Smooth muscle cell (in vitro differentiated cells): ENCODE measurements at regions not wholly inside any gene's neighbourhood (a gene's known extent, or its start where the extent isn't known, plus 50 kb on each side); places are given as distances from the start of the nearest gene placed in this dataset.

Source experiments
- DNase-seq: peaks from one replicate; lab custom pipeline; 2025; ENCODE audit not compliant: unreplicated experiment; lab: John Stamatoyannopoulos, UW
- H2AFZ ChIP-seq: fragments of 200-600 bp; sonication (generic); 2 replicates; pipeline ENCODE4 v1.6.0; 2016; ENCODE audit warnings: antibody characterized with exemption, low read depth, mild to moderate bottlenecking
- H3F3A ChIP-seq: fragments of 200-600 bp; sonication (generic); 2 replicates; pipeline ENCODE4 v1.6.0; 2017; ENCODE audit warnings: antibody characterized with exemption, low read depth
- H3K27ac ChIP-seq: fragments of 200-600 bp; sonication (generic); 2 replicates; pipeline ENCODE4 v1.5.1; 2016; ENCODE audit warnings: low read depth, mild to moderate bottlenecking
- H3K27me3 ChIP-seq: fragments of 200-600 bp; sonication (generic); 2 replicates; pipeline ENCODE4 v1.6.1; 2016; ENCODE audit warnings: low read depth, mild to moderate bottlenecking
- H3K36me3 ChIP-seq: fragments of 200-600 bp; sonication (generic); 2 replicates; pipeline ENCODE4 v1.5.1; 2016; ENCODE audit warnings: low read depth
- H3K4me1 ChIP-seq: fragments of 200-600 bp; sonication (generic); 2 replicates; pipeline ENCODE4 v1.5.1; 2016; ENCODE audit warnings: low read depth
- H3K4me2 ChIP-seq: fragments of 200-600 bp; sonication (generic); 2 replicates; pipeline ENCODE4 v1.6.0; 2016; ENCODE audit warnings: mild to moderate bottlenecking
- H3K4me3 ChIP-seq: fragments of 200-600 bp; sonication (generic); 2 replicates; pipeline ENCODE4 v1.5.1; 2016; ENCODE audit warnings: mild to moderate bottlenecking
- H3K79me2 ChIP-seq: fragments of 200-600 bp; sonication (generic); 2 replicates; pipeline ENCODE4 v1.6.0; 2016; ENCODE audit warnings: low read depth, mild to moderate bottlenecking
- H3K9ac ChIP-seq: fragments of 200-600 bp; sonication (generic); 2 replicates; pipeline ENCODE4 v1.6.0; 2016; ENCODE audit warnings: low read depth
- H3K9me3 ChIP-seq: fragments of 200-600 bp; sonication (generic); replicated peaks from 2 replicates; pipeline ENCODE4 v1.5.1; 2016; ENCODE audit warnings: low read depth
- H4K20me1 ChIP-seq: fragments of 200-600 bp; sonication (generic); 2 replicates; pipeline ENCODE4 v1.6.0; 2016; ENCODE audit warnings: low read depth
- WGBS: methylation state at CpG from one replicate; pipeline ENCODE4 v1.1.7; 2016; ENCODE audit warnings: low lambda C conversion rate; 5-methylcytosine and 5-hydroxymethylcytosine counted together
- TF ChIP-seq, protein P1 (sequence below): fragments of 200-600 bp; sonication (generic); IDR thresholded peaks from 2 replicates; pipeline ENCODE4 v1.5.1; 2017; ENCODE audit warnings: borderline replicate concordance, mild to moderate bottlenecking, antibody characterized with exemption; ENCODE audit not compliant: insufficient read depth, poor library complexity, severe bottlenecking

DNA sequence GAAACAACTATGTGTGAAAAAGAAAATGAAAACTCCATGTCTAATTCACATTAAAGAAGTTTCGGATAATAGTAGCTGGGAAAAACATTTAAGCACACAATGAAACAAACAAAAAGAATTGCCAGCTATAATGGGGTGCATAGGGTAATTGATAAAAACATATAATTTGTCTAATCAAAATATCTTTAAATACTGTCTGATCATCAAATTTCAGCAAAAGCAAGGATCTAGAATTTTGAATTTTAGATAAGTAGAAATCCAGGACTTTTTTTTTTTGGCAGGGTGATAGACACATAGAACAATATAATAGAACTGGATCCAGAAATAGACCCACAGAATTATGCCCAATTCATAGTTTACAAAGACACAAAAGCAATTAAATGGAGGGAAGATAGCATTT, 585.0 kb downstream of the TAF11L14 start:
- Histone ChIP-seq H3K27me3 (no peaks in the 10 kb centered on the region), H3K36me3 (no peaks in the 10 kb centered on the region), H3F3A (no peaks in the 10 kb centered on the region), H3K9me3 (no peaks in the 10 kb centered on the region), H3K79me2 (no peaks in the 10 kb centered on the region), H3K4me1 (no peaks in the 10 kb centered on the region), H4K20me1 (no peaks in the 10 kb centered on the region), H3K4me2 (no peak overlapping the region), H3K4me3 (no peak overlapping the region), H3K9ac (no peak overlapping the region), H2AFZ (no peak overlapping the region), H3K27ac (no peak overlapping the region)
- no peak for DNase-seq
- TF ChIP-seq, protein P1, sequence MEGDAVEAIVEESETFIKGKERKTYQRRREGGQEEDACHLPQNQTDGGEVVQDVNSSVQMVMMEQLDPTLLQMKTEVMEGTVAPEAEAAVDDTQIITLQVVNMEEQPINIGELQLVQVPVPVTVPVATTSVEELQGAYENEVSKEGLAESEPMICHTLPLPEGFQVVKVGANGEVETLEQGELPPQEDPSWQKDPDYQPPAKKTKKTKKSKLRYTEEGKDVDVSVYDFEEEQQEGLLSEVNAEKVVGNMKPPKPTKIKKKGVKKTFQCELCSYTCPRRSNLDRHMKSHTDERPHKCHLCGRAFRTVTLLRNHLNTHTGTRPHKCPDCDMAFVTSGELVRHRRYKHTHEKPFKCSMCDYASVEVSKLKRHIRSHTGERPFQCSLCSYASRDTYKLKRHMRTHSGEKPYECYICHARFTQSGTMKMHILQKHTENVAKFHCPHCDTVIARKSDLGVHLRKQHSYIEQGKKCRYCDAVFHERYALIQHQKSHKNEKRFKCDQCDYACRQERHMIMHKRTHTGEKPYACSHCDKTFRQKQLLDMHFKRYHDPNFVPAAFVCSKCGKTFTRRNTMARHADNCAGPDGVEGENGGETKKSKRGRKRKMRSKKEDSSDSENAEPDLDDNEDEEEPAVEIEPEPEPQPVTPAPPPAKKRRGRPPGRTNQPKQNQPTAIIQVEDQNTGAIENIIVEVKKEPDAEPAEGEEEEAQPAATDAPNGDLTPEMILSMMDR, result no peak
- WGBS, result 95% methylated on average over 1 of the region's 1 CpG

DNA sequence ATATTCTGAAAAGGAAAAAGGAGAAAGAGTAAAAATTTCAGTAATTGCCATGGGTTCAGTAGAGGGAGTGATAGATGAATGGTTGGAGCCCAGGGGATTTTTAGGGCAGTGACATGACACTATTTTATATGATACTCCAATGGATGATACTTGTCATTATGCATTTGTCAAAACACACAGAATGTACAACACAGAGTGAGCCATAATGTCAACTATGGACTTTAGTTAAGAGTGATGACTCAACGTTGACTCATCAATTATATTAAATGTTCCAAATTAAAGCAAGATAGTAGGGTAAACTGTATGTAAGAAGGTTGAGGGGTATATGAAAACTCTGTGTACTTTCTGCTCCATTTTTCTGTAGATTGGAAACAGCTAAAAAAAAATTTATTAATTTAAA, 586.4 kb downstream of the TAF11L14 start:
- no peaks in the 10 kb centered on the region for H3K9me3 ChIP-seq
- H3K27ac ChIP-seq, result no peak overlapping the region
- 86% methylated on average over 1 of the region's 1 CpG for WGBS
- TF ChIP-seq, protein P1, result no peak
- no peaks in the 10 kb centered on the region for H3F3A ChIP-seq
- no peaks in the 10 kb centered on the region for H3K4me1 ChIP-seq
- no peaks in the 10 kb centered on the region for H4K20me1 ChIP-seq
- H3K9ac ChIP-seq, result no peak overlapping the region
- H3K4me3 ChIP-seq, result no peak overlapping the region
- no peaks in the 10 kb centered on the region for H3K36me3 ChIP-seq
- no peak overlapping the region for H2AFZ ChIP-seq
- H3K4me2 ChIP-seq, result no peak overlapping the region
- H3K79me2 ChIP-seq, result no peaks in the 10 kb centered on the region
- no peaks in the 10 kb centered on the region for H3K27me3 ChIP-seq
- DNase-seq, result no peak

DNA sequence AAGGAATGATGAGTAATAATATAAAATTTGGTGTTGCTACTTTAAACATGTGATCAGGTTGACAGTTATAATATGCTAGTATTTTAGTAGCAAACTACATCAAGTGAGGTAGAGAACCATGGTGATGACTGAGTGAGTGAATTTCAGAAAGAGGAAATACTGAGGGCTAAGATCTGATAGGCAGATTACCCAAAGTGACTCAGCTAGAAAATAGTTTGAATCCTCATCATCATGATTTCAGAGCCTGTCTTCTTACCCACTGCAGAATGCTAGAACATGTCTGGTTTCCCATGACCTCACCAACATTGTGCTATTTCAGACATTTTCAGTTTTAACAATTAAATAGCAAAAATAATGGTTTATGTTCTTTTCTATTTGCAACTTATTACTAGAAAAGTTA, 602.1 kb downstream of the TAF11L14 start:
- Histone ChIP-seq H4K20me1 (no peaks in the 10 kb centered on the region), H3K4me3 (no peak overlapping the region), H3K79me2 (no peaks in the 10 kb centered on the region), H3F3A (no peaks in the 10 kb centered on the region), H3K27me3 (no peaks in the 10 kb centered on the region), H3K4me2 (peak overlapping the region; percentile 4), H3K9me3 (no peaks in the 10 kb centered on the region), H3K4me1 (no peaks in the 10 kb centered on the region), H3K27ac (peak overlapping the region; percentile 57), H2AFZ (peak overlapping the region; percentile 36), H3K36me3 (no peaks in the 10 kb centered on the region), H3K9ac (no peak overlapping the region)
- no peak for DNase-seq
- TF ChIP-seq, protein P1, result no peak

DNA sequence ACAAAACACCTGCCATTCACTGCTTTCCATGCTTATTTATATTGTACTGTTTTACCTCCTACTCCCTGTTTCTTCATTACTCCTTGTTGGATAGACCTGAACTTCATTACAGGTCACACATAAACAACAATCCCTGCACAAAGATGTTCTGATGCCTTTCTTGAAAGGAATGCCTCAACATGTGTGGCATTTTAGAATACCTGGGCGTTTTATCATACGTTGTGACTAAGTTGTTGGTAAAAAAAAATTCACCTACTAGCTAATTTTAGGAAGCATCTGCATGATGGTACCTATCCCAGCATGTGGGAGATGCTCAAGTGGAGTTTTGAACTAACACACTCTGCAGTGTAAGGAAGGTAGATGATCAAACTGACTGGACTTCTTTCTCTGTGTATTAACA, 604.1 kb downstream of the TAF11L14 start:
- H3K4me1 ChIP-seq, result no peaks in the 10 kb centered on the region
- TF ChIP-seq, protein P1, result no peak
- WGBS, result 89% methylated on average over 2 of the region's 2 CpGs

More for the DNA sequence above, 604.1 kb downstream of the TAF11L14 start:
- H3K36me3 ChIP-seq, result no peaks in the 10 kb centered on the region
- H3F3A ChIP-seq, result no peaks in the 10 kb centered on the region
- no peak overlapping the region for H3K4me3 ChIP-seq
- H4K20me1 ChIP-seq, result no peaks in the 10 kb centered on the region
- no peaks in the 10 kb centered on the region for H3K27me3 ChIP-seq
- H3K4me2 ChIP-seq, result no peak overlapping the region
- DNase-seq, result no peak
- H2AFZ ChIP-seq, result no peak overlapping the region
- no peak overlapping the region for H3K9ac ChIP-seq
- H3K9me3 ChIP-seq, result no peaks in the 10 kb centered on the region
- no peaks in the 10 kb centered on the region for H3K79me2 ChIP-seq
- no peak overlapping the region for H3K27ac ChIP-seq
